ENCODE measurements at regions not wholly inside any gene's neighbourhood (a gene's known extent, or its start where the extent isn't known, plus 50 kb on each side); places are given as distances from the start of the nearest gene placed in this dataset.
A peak's percentile ranks its signal among the peaks of the same experiment; 100 is the strongest.
"Not testable (repeated sequence)": the region's sequence is repeated elsewhere in the genome, so short reads cannot be mapped to it uniquely, and the experiment has no call there.

DNA sequence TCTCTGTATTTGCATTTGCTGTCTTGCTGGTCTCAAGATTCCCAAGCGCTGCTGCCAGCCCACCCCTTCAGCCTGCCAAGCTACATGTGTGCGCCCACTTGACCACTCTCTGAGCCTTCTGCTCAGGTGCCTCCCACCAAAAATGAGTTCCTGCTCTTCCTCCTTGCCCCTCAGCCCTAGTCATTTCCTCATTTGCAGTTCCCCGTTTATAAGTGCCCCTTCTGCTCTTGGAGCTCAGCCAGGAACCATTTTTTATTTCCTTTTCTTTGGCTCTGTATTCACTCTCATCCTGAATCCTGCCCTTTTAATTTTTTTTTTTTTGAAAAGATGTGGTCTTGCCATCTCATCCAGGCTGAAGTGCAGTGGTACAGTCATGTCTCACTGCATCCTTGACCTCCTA lies 406.0 kb upstream of the AMELY start:
- no peak for DNase-seq (ENCODE audit: low read depth in 3 of 3)

DNA sequence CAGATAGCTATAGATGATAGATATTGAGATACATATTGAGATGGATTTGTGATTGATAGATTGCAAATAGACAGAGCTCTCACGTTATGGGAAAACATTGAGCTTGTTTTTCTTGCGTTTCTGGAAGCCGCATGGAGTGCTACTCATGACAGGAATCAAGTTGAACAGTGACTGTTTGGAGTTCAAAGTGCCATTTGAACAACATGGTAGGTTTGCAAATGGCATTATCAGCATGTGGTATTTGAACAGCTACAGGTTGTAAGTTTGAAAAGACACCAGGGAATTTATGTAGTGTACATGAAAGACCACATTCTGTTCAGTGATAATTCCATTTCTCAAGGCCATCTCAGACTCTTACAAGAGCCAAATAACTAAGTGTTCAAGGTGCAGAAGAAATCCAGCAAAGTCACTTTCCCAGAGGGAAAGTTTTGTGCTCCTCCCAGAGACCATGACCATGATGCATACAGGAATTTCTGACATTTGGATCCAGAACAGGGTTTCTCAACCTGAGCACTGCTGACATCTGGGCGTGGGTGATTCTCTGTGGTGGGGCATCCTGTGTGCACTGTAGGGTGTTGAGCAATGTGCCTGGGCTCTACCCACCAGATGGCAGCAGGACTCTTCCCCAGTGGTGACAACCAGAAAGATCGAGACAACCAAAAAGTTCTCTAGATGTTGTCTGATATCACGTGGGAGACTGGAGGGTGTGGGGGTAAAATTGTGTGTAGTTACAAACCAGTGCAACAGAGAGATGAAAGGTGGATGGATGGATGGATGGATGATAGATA lies 399.1 kb upstream of the AMELY start:
- DNase-seq (ENCODE audit: low read depth in 3 of 3) = peak in 2 of 3 donors; percentile 23 to 45

DNA sequence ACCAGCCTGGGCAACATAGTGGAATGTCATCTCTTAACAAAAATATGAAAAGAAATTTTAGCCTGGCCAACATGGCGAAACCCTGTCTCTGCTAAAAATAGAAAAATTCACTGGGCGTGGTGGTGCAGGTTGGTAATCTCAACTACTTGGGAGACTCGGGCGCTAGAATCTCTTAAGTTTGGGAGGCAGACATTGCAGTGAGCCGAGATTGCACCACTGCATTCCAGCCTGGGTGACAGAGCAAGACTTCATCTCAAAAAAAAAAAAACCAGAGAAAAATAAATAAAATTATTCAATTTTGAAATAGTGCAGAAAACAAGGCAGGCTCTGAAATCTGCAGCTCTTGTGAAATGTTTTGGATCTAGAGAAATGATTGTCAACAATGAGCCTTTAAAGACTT lies 397.3 kb upstream of the AMELY start:
- DNase-seq (ENCODE audit: low read depth in 3 of 3) = no peak

DNA sequence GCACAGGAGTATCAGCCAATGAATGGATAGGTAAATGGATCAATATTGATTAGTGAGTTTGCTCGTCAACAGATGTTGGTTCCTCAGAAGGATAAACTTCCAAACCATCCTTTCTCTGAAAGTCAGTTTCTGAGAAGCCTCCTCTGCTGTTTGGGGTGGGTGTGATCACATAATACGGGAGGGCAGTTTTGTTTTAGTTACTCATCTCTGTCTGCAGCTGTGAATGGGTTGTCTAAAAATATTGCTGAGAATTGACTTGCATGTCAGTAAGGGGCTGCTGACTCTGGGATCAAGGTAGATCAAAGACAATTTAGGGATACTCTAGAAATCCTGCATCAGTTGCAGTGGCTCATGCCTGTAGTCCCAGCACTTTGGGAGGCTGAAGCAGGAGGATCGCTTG lies 390.8 kb upstream of the AMELY start:
- no peak for DNase-seq (ENCODE audit: low read depth in 3 of 3)

DNA sequence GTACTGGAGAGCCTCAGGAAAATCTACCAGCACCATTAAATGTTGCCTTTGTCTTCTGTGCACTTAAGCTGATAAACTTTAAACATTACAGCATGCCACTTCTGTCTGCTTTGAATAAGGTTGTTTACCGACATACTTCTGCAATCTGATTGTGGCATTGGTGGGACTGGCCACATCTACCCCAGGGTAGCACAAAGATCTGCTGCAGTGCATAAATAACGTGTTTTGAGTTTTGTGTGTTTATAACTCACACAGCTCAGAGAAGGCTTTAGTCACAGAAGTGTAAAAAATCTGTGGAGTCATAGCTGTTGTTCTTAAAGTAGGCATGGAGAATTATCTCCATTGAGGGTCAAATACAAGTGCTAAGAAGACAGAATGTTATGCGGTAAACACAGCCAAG lies 388.4 kb upstream of the AMELY start:
- DNase-seq (ENCODE audit: low read depth in 3 of 3) = no peak

DNA sequence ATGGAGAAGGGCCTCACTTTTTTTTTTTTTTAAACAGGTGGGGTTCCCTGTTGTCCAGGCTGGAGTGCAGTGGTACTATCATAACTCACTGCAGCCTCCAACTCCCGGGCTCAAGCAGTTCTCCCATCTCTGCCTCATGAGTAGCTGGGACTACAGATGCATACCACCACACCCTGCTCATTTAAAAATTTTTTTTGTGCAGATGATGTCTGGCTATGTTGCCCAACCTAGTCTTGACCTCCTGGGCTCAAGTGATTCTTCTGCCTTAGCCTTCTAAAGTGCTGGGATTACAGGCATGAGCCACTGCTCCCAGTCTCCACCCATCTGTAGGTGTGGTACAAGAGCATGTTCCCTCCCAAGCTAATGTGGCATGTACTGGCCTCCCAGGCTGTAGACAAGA lies 380.6 kb upstream of the AMELY start:
- DNase-seq (ENCODE audit: low read depth in 3 of 3) = no peak

DNA sequence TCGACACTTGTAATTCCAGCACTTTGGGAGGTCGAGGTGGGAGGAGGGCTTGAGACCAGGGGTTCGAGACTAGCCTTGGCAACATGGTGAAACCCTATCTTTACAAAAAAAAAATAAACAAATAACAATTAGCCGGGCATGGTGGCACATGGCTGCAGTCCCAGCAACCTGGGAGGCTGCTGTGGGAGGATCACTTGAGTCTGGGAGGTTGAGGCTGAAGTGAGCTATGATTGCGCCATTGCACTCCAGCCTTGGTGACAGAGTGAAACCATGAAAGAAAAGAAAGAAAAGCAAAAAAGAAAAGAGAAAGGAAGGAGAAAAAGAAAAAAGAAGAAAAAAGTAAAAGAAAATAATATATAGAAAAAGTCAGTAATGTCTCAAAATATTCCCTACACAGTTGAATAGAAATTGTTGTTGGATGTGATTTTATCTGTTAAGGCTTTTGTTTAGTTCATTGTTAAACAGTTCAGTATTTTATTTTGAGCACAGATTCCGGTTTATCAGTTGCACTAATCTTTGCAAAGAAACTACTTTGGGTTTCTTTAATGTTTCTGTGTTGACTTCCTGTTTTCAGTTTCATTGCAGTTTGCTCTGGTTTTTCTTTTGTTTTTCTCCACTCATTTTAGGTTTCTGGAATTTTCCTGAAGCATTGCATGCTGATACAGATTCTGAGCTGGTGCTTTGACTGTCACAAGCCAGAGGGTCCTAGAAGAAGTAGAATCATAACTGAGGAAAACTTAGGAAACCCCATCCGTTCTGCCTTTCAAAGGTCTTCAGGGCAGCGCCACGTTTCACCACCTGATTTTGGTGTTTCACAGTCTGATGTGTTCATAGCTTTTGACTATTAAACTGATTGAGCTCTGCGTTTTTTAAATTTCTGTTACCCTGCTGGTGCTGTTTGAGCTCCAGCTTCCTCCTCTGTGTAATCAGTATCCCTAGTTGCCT lies 378.6 kb upstream of the AMELY start:
- no peak for DNase-seq (ENCODE audit: low read depth in 3 of 3)

DNA sequence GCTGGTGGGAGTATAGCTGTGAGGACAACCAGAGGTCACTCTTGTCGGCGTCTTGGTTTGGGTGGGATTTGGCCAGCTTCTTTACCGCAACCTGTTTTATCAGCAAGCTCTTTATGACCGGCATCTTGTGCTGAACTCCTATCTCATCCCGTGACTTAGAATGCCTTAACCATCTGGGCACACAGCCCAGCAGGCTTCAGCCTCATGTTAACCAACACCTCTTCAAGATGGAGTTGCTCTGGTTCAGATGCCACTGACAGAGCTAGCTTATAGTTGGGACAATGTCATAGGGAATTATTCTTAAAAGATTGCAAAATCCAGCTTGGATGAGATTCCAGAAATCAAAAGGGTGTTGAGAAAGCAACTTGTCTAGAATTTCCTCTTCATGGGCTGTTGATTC lies 377.1 kb upstream of the AMELY start:
- DNase-seq (ENCODE audit: low read depth in 3 of 3) = no peak

DNA sequence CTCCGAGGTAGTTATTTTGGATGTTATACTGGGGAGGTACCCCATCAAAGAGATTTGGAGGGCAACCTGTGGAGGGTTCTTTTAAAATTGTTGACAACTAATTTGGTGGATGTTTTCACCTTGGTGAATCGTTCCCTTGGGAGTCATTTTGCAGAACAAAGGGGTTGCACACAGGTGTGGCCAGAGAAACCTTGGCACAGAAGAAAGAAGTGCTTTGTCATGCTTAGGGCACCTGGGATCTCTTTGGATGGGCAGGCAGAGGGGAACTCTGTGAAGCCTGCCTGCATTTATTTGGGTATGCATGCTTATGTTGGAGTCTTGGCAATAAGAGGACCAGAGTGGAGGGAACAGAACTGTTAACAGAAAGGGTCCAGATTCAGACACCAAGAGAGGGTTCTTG lies 376.4 kb upstream of the AMELY start:
- not testable (repeated sequence) for DNase-seq (ENCODE audit: low read depth in 3 of 3)

DNA sequence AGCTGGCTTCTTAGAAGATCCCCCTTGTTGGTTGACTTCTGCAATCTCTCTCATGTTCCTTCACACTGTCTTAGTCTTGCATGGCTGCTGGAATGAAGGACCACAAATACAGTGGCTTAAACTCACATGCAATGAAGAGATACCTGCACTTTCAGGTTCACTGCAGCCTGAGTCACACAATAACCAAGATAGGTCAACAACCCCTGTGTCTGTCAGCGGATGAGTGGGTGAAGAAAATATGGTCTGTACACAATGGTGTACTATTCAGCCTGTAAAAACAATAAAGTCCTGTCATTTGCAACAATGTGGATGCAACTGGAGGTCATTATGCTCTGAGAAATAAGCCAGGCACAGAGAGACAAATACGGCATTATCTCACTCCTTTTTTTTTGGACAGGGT lies 373.8 kb upstream of the AMELY start:
- no peak for DNase-seq (ENCODE audit: low read depth in 3 of 3)

DNA sequence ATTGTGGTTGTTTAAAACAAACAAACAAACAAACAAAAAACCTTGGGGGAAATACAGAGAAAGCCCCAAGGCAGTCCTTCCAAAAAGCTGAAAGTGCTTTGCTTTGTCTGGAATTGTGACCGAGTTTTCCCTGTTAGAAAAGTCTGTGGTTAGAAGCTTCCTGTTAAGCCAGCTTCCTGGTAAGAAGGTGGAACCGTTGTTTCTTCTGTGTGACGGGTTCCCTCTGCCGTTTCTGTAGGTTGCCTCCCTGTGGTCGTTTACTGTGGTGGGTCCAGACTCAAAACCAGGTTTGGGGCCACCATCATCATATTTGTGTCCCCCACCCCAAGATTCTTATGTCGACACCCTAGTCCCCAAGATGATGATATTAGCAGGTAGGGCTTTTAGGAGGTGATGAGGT lies 371.4 kb upstream of the AMELY start:
- DNase-seq (ENCODE audit: low read depth in 3 of 3) = no peak

DNA sequence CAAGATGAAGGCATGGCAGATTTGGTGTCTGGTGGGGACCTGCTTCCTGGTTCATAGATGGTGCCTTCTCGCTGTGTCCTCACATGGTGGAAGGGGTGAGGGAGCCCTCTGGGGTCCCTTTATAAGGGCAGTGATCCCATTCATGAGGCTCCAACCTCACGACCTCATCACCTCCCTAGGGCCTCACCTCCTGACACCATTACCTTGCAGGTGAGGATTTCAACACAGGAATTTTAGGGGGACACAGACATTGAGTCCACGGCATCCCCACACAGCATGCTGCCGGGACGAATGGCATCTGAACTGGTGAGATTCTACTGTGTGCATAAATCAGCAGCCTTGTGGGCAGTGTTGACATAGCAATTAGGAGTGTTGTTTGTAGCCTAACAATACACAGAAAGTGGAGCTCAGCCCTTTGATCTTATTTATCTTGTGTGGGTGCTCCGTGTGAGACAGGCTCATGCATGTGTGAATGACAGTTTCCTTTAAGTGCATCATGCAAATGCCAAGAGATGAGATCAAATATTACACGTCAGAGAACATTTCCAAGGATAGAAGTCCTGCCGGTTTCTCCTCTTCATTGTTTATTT lies 368.7 kb upstream of the AMELY start:
- DNase-seq (ENCODE audit: low read depth in 3 of 3) = not testable (repeated sequence)

DNA sequence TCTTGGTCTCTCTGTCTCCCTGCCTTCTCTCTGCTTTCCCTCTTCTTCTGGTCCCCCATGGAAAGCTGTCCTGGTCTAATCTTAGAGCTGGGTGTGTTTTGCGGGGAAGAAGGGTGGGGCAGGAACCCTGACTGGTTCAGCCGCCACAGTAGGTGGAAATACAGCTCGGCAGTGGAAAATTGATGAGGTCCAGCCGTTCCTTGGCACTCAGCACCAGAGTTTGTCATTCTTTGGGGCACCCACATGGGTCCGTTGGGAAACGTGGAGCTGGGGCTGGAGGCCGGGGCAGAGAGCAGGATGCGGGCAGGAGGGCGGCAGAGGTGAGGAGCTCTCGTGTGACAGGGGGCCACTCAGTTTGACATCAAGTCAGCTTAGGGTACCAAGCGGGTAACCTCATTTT lies 364.2 kb upstream of the AMELY start:
- no peak for DNase-seq (ENCODE audit: low read depth in 3 of 3)

DNA sequence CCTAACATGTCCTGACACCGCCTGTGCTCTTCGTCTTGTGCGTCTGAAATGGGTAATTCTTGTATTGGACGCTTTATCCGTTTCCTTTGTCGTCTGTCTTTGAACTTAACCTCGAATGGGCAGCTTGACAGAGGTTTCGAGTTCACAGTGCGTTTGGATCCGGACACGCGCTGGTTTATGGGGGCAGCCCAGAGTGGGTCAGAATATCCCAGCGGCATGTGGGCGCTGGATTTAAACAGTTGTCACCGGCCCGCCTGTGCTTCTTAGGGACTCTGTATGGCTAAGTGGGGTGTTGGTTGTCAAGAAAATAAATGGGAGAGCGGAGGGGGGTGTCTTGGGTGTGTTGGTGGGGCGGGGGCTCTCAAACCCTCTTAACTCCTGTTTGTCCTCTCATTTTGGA lies 363.5 kb upstream of the AMELY start:
- no peak for DNase-seq (ENCODE audit: low read depth in 3 of 3)

DNA sequence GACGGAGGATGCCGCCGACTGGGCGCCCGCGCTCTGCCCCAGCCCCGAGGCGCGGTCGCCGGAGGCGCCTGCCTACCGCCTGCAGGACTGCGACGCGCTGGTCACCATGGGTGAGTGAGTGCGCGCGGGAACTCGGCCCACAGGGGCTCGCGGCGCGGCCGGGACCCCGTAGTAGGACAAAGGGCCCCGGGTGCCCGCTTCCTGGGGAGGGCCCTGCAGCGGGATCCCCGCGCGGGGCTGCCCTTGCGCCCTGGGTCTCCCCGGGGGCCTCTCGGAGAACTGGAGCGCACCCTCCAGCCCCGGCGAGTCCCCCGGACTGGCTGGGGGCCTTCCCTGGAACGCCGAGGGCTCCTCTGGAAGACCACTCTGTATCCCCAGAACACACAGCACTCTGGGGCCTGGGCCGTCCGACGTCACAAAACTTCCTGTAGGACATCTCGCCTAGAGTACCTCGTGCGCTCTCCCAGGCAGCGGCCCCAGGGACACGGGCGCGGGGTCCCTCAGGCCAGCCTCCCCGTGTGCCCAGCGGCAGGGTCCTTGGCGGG lies 362.9 kb upstream of the AMELY start:
- DNase-seq (ENCODE audit: low read depth in 3 of 3) = no peak

DNA sequence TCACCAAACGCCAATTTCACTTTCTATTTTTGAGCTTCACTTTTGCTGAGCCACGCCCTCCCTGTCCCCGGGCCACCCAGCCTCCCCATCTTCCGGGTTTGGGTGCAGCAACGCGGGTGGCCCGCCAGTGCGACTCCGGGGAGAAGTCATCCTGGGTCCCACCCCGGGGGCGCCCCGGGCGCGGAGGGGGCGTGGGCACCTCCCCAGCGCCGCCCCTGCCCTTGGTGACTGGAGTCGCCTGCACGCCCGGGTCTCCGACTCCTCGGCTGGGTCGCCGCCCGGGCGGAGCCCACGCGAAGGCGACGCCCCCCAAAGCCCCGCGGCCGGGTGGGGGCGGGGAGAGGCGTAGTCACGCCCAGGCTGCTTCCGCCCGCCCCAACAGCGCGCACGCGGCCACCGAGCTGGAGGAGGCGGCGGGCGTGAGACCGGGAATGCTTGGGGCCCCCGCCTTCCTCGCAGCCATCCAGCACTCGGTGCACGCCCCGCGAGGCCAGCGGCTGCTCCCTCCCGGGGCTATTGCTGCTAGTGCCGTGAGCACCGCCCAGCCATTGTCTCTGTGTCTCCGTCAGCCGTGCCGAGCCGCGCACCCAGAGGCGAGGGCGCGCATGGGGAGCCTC lies 362.1 kb upstream of the AMELY start:
- peak in 2 of 3 donors; percentile 62 to 80 for DNase-seq (ENCODE audit: low read depth in 3 of 3)

DNA sequence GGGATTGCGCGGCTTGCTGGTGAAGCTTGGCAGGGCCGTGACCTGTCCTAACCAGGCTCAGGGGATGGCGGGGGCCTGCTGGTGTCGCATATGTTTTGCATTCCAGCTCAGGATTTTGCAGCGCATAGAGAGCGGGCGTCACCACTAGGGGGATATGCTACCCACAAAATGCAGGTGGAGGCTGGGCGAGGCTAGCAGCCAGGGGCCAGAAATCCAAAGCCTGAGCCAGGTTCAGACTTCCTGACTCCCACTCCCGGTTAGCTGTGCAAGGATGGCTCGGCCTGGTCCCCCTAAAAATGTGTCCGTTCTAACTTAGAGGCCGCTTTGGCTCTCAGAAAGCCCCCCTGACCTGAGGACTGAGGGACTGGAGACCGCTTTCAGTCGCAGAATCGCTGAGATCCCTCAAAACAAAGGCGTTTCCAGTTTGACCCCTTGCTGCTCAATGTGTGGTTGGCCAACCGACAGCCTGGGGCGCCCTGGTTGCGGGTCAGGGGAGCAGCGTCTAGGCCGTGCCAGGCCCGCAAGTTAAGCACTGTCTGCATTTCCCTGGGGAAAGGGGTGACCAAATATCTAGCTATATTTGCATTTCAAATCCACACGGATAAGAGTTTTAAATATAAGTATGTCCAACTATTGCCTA lies 361.1 kb upstream of the AMELY start:
- peak in 1 of 3 donors; percentile 37 for DNase-seq (ENCODE audit: low read depth in 3 of 3)

DNA sequence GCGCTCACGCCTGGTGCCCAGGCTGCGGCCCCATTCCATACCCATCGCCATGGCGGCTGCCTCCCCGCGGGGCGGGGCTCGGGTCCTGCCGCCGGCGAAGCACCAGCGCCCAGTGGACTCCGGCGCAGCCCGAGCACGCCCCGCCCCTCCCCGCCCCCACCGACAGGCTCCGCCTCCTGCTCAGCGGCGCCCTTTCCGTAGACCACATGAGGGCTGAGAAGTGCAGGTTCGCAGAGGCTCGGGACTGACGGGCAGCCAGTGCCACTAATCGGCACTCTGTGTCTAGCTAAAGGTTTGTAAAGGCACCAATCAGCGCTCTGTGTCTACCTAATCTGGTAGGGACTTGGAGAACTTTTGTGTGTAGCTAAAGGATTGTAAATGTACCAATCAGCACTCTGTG lies 352.2 kb upstream of the AMELY start:
- no peak for DNase-seq (ENCODE audit: low read depth in 3 of 3)

DNA sequence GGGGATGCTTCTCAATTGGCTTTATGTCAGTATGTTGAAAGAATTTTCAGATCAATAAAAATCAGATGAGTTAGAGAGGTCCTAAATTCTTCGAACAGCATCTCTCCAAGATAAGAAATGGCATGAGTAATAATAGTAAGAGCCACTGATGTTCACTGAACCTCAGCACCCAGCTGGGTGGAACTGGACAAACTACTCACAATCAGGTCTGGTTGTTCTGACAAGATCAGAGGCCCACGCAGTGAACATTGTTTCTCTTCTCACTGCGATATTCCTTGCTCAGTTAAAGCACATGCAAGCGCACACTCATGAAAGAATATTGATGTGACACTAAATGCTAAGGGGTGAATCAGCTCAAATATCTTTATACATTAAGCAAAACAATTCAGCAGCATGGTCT lies 351.0 kb upstream of the AMELY start:
- no peak for DNase-seq (ENCODE audit: low read depth in 3 of 3)

DNA sequence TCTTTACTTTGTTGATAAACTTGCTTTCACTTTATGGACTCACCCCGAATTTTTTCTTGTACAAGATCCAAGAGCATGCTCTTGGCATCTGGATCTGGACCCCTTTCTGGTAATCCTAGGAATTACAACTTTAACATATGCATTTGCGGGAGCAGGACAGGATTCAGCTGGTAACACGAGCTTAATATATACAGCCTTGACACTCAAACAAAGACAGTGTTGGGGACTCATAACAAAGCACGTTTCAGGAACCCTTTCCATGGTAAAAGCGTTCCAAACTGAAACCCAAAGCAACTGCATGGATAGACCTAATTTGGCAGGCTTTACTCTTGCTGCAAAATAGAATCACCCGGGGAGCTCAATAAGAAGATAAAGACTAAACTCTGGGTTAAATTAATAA lies 349.7 kb upstream of the AMELY start:
- DNase-seq (ENCODE audit: low read depth in 3 of 3) = no peak

DNA sequence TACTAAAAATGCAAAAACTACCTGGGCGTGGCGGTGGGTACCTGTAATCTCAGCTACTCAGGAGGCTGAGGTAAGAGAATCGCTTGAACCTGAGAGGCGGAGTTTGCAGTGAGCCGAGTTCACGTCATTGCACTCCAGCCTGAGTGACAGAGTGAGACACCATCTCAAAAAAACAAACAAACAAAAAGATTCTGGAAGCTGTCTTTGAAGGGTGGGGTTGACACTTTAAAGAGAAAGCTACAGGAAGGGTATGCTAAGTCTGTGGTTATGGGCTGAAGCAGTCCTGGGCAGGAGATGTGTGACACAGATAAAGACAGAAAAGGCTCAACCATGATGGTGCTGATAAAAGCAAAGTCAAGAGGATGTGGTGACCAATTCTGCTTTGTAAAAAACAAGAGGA lies 328.5 kb upstream of the AMELY start:
- DNase-seq (ENCODE audit: low read depth in 3 of 3) = peak in 1 of 3 donors; percentile 1
